Middle frontal gyrus (tissue), 1 donor: ENCODE measurements at regions not wholly inside any gene's neighbourhood (a gene's known extent, or its start where the extent isn't known, plus 50 kb on each side); places are given as distances from the start of the nearest gene placed in this dataset.

Source experiments
- DNase-seq: peaks from one replicate; pipeline ENCODE4 v3.0.0-alpha.2; 2015; ENCODE audit warnings: low spot score; ENCODE audit errors: extremely low spot score

DNA sequence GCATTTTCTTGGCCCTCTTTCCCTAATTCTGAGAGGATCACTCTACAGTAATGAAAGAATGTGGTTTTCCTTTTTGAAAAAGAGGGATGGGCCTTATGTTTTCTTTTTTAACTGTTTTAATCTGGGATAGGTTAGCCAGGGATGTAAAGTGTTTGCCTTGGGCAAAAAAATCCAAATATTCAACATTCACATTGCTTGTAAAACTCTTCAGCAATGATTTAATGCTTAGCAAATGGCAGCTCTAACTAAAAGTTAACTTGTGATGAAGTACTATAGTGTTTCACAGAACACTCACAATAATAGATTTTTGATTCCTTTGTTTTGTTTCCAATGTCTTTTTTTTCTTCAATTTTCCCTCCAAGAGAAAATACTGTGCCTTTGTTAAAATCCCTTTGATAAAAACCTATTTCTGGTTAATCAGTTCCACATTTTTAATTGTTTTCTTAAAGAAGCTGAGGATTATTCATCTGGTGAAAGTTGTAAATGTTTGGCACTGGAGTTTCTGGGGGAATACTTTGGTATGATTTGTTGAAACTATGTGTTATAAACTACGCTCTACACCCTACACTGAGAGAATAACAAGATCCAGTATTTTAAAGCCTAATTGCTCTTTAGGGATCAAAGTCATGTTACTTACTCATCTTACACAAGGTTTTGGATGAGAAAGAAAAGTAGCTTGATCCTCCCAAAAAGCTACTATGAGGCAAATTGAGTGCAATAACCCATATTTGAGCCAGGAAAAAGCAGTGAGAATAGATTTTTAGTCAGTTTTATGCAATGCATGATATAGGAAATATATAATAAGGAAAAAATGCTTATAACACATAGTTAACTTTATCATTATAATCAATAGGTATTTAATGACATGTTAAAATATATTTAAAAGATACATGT lies 335.8 kb downstream of the EPHA7 start:
- no peak for DNase-seq

DNA sequence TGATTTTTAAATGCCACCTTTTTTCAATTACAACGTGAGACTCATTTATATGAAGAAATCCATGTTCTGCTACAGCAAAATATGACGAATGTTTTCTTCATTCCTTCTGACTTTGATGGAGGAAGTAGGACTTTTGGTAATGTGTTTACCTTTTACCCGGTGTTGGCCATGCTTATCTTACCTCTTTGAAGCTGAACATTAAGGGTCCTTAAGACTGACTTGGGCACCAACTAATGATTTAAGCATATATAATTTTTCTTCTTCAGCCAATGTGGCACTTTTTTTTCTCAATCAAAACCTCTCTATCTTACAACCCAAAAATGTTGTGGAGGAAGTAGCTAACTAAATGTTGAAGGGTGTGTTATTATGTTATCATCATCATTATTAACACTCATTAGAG lies 337.5 kb downstream of the EPHA7 start:
- DNase-seq = no peak

DNA sequence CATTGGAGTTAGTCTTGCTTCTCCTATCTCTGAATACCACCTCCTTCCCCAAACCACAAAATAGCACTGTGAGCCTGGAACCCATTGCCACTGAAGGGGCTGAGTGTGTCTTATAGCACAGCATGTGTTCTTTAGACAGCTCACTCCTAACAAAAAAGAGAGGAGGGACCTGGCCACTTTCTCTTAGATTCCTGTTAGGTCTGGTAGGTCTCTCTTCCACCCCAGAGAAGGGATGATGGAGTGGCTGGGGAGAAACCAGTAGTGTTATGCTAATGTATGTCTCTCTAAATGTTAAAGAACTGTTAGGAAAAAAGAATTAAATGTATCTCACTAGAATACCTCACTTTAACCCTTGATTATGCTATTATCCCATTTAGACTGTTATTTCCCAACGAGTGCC lies 340.3 kb downstream of the EPHA7 start:
- DNase-seq = no peak

DNA sequence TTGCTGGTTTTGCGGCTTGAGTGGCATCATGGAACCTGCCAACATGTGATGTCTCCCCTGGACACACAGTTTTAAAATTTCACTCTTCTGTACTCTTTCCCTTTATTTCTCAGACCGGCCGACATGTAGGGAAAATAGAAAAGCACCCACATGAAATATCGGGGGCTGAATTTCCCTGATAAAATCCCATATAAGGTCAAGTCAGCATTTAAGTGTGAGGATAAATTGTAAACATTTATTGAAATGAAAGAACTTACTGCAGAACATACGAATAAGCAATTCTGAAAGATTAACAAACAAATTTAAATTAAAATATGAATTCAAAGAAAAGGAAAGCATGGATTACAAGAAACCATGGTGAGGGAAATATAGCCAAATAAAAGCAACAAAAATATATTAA lies 345.5 kb downstream of the EPHA7 start:
- DNase-seq = no peak

DNA sequence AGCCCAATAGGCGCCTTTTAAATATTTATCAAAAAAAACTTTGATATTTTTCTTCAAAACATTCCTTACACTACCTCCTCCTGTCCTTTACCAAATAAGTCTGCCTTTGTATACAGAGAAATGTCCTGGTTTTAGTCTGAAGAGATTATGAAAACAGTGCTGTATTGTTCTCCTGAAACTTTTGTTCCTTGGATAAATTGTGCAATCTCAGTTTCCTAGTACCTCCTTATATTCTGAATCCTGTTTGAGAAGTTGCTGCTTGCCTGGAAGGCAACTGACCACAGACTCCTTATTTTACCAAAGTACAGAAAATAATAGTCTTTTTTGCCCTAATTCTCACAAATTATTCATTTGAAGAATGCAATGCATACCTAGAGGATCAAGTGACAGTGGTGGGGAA lies 349.5 kb downstream of the EPHA7 start:
- DNase-seq = no peak

DNA sequence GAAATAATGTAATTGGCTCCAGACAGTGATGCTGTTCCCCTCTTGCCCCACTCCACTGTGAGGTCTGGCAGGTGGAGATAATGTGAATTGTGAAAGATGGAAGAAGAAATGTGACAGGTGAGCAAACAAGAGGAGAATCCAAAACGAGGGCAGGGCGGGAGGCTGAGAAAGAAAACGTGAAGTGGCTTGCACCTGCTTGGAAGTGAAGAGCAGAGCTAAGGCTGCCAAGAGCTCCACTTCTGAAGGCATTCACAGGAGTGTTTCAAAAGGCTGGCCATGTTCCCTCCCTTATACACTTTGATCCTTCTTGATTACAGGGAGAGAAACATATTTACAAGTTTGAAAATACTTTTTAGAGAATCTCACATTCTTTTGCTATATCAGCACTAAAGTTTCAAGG lies 359.4 kb downstream of the EPHA7 start:
- no peak for DNase-seq

DNA sequence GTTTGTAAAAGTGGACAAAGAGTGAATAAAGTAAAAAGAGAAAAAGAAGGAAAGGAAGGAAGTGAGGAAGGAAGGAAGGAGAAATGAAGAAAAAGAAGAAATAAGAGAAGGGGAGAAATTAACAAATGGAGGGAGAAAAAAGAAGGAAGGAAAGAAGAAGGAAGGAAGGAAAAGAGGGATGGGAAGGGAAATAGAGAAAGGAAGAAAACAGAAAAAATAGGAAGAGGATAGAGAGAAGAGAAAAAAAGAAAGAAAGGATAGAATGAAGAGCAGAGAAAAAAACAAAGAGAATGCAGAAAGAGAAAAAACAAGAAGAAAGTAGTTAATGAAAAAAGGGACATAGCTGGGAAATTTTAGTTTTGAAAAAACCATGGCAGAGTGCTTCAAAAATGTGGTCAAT lies 361.8 kb downstream of the EPHA7 start:
- DNase-seq = no peak

DNA sequence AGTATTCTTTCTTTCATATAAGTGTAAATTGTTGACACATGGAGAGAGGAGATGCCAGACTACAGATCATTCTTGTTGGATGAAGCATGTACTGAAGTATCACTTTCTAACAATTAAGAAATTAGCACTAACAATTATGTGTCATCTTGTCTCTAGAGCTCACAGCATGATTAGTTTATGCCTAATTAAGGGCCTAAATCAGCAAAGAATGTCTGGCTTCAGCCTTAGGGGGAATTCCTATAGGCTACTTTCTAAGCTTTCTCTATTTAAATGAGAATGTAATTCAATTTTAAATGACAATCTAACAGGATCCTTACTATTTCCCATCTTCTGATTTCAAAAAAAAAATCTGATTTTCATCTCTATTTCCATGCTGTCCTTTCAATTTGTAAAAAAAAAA lies 371.0 kb downstream of the EPHA7 start:
- no peak for DNase-seq

DNA sequence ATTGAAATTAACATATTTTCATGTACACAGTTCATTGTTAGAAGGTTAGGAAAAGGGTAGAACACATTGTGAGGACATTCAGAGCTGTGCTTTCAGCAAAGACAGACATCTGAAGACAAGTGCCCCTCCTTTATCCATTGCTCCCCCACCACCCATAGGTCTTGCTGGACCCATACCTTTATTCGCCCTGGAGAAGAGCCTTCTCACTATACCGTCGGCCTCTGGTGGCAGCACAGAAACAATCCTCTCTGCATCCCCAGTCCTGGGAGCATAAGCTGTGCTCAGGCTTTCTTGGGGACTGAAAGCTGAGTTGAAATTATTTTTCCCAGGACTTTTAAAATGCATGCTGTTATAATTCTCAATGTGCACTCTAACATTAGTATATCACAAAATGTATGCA lies 372.3 kb downstream of the EPHA7 start:
- DNase-seq = no peak

DNA sequence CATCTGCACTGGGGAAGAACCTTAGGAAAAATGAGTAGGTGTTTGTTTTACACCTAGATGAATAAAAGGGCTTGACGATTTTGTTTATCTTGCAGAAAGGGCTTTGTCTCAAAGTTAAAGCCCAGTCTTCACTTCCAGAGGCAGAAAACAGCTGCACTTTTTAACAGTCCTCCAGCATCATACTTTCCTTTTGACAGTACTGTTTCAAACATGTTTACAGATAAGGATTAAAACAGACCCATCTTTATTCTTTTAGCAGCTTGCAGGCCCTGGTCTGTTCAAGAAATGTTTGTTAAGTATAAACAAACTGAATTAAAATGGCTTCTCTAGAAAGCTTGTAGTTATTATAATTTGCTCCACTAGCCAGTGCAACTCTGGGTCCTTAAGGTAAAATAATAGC lies 374.2 kb downstream of the EPHA7 start:
- no peak for DNase-seq

DNA sequence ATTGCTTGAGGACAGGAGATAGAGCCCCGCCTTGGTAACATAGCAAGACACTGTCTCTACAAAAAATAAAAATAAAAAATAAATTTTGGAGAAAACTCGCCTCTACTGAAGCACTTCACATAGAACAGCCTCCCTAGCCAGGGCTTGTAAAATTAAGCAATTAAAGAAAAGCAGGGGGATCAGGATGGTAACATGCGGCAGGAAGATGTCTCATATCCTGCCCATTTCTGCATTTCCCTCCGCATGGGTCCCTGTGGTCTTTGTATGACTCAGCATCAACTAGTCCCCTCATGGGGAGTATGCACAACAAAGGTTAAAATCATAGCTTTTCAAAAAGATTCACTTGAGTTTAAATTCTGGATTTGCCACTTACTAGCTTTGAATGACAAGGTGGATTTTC lies 379.0 kb downstream of the EPHA7 start:
- no peak for DNase-seq

DNA sequence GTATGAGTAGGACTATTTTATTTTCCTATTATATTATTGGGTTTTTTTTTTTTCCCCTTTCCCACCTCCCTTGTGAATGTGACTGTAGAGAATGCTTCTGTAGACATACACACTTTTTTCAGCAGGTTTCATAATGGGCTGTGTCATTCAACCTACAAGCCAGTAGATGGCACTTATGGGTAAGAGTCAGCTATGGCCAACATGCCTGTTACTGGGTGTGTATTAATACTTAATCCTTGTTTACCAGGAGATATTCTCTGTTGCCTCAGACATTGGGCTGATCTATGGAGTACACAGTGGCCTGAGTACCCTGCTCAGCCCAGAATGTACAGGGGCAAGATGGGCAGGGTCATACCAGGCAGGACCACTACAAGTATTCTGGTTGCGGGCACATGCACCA lies 382.5 kb downstream of the EPHA7 start:
- DNase-seq = no peak

DNA sequence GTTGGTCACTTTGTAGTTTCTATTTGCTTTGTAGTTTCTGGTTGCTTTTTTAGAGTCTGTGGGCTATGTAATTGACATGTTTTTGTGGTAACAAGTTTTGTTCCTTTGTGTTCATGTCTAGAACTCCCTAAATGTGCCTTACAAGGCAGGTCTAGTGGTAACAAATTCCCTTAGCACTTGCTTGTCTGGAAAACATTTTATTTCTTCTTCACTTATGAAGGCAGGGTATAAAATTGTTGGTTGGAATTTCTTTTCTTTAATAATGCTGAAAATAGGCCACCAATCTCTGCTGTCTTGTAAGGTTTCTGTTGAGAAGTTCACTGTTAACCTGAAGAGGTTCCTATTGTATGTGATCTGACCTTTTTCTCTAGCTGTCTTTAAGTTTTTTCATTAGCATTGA lies 383.6 kb downstream of the EPHA7 start:
- no peak for DNase-seq

DNA sequence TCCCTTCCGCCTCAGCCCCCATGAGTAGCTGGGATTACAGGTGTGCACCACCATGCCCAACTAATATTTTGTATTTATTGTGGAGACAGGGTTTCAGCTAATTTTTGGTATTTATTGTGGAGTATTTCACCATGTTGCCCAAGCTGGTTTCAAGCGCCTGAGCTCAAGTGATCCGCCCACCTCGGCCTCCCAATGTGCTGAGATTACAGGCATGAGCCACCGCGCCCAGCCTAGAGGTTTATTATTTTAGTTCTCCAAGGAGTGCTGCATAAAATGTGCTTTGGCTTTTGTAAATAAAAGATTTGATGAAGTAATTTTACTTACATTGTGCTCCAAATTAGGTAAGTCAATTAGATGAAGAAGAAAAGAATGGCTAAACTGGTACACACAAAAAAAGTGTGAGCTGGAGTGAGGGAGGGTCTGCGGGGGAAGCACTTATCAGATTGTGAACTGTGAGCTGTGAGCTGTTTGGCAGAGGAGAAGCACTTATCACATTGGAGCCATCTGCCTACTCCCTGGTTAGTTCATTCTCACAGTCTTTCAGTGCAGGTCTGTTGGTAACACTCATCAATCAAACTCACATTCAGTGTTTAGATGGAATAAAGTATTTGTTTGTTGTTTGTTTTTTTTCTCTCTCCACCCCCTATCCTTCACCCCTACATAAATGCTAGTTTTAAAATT lies 398.0 kb downstream of the EPHA7 start:
- DNase-seq = no peak

DNA sequence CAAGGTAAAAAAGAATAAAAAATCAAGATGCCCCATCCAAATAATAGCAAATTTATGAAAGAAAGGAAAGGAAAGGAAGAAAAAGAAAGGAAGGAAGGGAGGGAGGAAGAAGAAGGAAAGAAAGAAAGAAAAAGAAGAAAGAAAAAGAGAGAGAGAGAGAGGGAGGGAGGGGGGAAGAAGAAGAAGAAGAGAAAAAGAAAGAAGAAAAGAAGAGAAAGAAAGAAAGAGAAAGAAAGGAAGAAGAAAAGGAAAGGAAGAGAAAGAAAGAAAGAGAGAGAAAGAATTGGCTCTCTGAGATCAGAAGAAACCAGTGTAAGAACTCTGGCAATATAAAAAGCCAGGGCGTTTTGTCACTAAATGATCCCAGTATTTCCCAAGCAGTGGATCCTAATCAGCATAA lies 401.7 kb downstream of the EPHA7 start:
- DNase-seq = no peak

DNA sequence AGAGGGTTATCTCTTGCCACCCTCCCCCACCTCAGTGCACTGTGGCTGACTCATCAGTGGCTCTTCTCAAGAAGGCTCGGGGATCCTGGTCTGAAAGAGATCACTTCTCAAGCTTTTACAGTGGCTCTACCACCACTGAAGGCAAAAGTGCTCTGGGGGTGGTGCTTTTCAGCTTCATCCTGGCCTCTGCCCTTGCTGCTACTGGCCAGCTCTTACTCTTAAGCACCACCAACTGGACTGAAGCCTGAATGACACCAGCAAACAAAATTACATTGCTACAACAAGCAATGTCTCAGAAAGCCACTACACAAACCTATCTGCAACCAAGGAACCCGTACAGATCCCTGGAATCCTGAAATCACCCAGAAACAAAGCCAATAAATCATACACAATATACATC lies 402.1 kb downstream of the EPHA7 start:
- DNase-seq = no peak

DNA sequence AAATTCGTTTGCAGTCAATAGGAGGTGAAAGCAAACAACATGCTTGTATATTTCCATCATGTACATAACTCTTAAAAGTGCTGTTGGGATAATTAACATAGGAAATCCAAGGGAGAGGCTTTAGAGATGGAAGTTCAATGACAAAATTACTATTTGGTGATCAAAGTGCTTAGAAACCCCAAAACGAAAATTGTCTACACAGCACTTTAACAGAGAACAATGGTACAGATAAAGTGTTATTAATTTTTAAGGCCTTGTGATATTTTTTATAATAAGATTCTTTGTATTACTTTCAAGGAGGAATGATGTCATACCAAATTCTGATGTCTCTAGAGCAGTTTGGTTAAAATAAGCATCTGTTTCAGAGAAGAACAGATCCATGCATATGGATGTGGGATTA lies 406.3 kb downstream of the EPHA7 start:
- DNase-seq = no peak

DNA sequence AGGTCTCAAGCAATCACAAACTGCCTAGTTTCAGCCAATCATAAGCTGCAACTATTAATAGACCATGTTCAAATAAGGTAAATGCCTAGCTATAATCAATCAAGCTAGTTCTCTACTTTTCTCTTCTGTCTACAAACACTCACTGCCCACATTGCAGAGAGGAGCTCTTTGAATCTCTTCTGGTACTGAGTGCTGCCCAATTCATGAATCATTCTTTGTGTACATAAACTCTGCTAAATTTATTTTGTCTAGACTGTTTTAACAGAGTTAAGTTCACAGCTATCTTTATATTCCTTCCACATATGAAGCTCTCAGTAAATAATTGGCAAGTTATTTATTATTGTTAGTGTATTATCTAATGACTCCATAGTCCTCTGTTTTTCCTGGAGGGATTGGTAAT lies 411.0 kb downstream of the EPHA7 start:
- no peak for DNase-seq

DNA sequence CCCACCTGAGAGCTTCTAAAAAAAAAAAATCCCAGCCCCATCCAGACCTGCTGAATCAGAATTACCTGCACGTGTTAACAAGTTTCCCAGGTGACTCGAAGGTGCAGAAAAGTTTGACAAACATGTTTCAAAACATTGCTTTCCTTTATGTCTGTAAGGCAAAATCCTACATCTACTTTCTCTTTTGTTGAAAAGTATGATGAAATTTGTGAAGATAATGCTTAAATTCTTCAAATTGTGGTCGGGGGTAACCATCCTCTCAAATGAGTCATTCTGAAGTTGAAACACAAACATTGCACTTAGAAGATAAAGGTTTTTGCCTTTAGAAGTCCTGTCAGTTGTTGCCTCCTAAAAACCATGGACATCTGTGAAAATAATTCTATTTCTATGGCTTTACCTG lies 429.7 kb downstream of the EPHA7 start:
- DNase-seq = no peak

DNA sequence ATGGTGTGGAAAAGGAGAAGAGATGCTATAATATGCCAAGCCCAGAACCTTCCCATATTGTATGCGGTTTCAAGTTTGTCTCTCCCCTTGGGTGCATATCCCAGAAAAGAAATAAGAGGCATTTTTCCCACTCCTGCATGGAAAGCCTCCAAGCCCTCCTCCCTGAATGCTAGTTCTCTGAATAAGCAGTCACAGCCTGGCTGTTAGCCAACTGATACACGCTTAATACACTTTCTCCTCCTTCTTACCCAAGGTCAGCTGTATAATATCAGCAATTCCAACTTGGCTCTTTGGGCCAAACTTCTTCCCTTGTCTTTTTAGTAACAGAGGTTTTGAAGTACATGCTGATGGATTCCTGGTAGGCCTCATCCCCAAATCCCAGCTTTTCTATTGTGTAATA lies 440.1 kb downstream of the EPHA7 start:
- no peak for DNase-seq

DNA sequence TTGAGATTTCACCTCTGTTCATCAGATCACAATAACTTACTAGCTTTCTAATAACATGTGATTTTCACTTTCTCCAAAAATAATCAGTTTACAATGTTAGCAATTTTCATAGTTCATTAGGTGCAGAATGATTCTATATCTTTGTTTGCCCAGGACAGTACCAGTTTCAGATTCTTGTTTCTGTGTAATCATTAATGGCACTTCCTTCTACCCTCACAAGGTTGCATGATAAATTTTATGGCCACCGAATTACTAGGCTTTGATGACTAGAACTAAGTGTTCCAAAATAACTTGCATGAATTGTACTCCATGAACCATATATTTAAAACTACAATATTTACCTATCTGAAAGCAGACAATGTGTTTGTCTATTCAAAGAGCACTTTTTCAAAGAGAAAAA lies 442.3 kb downstream of the EPHA7 start:
- DNase-seq = no peak

DNA sequence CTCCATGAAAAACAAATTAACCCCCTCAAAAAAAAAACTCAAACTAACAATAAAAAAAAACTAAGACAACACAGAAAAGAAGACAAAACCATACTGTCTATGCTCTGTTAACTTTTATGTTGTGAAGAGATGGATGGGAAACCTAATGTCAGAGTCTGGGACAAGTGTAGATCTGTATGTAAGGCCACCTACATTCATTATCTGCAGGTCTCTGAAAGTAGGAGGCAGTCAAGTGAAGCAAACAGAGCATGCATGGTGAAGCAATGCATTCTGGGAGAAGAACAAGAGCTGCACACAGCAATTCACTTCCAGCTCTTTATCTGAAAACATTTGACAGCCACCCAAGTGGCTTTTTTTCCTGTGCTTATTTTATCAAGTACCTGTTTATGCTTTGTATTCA lies 452.0 kb downstream of the EPHA7 start:
- DNase-seq = no peak

DNA sequence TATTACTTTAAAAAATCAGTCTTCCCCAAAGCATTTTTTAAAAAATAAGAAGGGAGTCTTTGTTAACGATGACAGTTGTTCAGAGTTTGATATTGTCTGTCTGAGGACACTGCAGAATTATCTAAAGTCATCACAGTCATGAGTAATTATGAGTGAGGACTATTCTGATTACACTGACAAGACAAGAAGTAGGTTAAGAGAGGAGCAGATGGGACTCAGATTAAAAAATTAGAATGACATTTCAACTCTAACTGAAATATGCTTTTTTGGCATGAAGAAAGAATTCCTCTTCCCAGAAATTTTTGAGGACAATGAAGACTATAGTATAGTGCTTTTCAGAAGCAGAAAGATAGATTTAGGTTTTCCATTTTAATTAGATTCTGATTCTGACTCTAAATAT lies 456.5 kb downstream of the EPHA7 start:
- no peak for DNase-seq
